ENCODE measurements at regions not wholly inside any gene's neighbourhood (a gene's known extent, or its start where the extent isn't known, plus 50 kb on each side); places are given as distances from the start of the nearest gene placed in this dataset.
"Not testable (repeated sequence)": the region's sequence is repeated elsewhere in the genome, so short reads cannot be mapped to it uniquely, and the experiment has no call there.

DNA sequence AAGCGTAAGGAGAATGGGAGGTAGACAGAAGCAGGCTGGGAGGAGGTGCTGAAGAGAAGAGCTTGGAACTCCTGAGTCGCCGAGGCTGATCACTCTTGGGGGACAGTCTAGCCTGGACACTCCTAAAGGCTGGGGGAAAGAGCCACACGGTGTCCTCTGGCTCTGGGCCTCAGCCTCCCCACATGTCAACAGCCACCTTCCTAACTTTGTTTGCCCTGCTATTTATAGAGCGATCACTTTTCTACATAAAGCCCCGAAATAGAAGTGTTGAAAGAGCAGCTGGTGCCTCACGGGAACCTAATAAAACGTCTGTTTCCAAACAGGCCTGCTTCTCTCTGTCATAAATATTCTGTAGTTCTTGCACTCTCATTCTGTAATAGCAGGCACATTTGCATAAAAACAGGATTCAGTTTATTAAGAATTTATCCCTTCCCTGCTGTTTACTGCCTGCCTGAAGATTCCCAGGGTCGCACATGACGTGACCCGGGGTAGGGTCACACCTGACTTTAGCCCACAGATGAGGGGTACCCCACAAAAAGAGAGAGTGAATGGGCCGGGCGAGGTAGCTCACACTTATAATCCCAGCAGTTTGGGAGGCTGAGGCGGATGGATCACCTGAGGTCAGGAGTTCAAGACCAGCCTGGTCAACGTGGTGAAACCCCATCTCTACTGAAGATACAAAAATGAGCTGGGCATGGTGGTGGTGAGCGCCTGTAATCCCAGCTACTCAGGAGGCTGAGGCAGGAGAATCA lies 212.5 kb downstream of the TOMM20 start:
- TF ChIP-seq, protein P1, sequence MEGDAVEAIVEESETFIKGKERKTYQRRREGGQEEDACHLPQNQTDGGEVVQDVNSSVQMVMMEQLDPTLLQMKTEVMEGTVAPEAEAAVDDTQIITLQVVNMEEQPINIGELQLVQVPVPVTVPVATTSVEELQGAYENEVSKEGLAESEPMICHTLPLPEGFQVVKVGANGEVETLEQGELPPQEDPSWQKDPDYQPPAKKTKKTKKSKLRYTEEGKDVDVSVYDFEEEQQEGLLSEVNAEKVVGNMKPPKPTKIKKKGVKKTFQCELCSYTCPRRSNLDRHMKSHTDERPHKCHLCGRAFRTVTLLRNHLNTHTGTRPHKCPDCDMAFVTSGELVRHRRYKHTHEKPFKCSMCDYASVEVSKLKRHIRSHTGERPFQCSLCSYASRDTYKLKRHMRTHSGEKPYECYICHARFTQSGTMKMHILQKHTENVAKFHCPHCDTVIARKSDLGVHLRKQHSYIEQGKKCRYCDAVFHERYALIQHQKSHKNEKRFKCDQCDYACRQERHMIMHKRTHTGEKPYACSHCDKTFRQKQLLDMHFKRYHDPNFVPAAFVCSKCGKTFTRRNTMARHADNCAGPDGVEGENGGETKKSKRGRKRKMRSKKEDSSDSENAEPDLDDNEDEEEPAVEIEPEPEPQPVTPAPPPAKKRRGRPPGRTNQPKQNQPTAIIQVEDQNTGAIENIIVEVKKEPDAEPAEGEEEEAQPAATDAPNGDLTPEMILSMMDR (conservative IDR thresholded peaks at IDR 0.05; ENCODE audit: control insufficient read depth, insufficient read depth, low read depth, low read length), result no peak
- peak; percentile 24 for DNase-seq (ENCODE audit: low read depth)
- no peak overlapping the region for H3K4me3 ChIP-seq (ENCODE audit: control insufficient read depth, low read depth, low read length)

DNA sequence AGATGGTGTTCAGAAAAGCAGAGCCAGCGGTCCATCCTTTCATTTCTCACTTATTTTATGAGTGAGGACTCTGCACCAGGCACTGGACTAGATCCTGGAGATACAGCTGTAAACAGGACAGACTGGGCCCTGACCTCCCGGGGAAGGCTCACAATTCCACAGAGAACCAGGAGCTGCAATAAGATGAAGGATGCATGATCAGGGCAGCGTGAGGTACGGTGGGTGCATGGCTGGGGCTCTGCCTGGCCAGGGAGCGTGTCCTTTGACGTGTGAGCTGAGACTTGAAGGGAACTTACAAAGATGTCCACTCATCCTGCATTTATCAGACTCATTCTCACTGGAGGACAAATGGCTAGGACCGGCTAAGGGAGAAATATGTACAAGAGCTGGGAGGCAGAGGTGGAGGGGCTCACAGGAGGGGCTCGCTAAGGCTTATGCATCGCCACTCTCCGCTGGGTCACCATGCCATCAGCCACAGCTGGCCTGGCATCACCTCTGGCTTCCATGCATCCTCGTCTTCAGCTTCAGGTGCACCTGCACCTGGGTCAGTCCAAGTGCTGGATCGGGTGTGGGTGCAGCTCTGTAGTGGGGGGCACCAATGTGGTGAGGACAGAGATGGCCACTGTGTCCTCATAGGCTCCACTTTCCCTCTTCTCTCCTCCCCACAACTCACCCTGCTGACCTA lies 213.9 kb downstream of the TOMM20 start:
- no peak overlapping the region for H3K4me3 ChIP-seq (ENCODE audit: control insufficient read depth, low read depth, low read length)
- no peak for DNase-seq (ENCODE audit: low read depth)
- TF ChIP-seq, protein P1 (conservative IDR thresholded peaks at IDR 0.05; ENCODE audit: control insufficient read depth, insufficient read depth, low read depth, low read length), result no peak

DNA sequence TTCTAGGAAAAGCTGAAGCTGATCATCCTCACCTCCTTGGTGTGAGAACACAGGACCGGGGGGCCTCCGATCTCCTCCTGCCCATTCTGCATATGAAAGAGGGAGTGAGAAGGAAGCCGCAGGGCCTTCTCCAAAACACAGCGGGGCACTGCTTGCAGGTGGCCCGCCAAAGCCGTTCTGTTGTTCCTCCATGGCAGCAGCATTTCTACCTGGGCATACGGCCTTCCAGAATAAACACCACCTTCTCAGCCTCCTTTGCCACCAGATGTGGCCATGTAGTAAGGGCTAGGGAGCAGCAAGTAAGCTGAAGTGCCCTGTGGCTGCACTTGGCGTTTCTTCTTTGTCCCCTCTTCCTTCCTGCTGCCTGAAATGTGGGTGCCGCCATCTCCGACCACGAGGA lies 214.9 kb downstream of the TOMM20 start:
- TF ChIP-seq, protein P1 (conservative IDR thresholded peaks at IDR 0.05; ENCODE audit: control insufficient read depth, insufficient read depth, low read depth, low read length), result no peak
- DNase-seq (ENCODE audit: low read depth), result no peak
- H3K4me3 ChIP-seq (ENCODE audit: control insufficient read depth, low read depth, low read length), result no peak overlapping the region

DNA sequence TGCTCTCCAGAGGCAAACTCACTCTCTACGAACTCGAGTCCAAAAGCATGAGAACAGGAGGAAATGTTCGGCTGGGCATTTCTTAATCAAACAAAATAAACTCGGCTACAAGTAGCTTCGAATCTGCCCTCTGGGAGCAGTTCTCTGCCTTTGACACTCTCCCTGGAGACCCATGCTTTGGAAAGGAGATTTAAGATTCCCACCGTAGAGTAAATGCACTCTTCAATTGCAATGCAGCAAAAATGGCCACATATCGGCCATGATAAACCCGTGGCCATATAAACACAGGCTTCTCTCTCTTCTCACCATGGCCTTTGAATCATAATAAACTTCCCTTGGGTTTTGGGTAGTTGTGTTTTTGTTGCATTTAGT lies 215.4 kb downstream of the TOMM20 start:
- no peak overlapping the region for H3K4me3 ChIP-seq (ENCODE audit: control insufficient read depth, low read depth, low read length)

DNA sequence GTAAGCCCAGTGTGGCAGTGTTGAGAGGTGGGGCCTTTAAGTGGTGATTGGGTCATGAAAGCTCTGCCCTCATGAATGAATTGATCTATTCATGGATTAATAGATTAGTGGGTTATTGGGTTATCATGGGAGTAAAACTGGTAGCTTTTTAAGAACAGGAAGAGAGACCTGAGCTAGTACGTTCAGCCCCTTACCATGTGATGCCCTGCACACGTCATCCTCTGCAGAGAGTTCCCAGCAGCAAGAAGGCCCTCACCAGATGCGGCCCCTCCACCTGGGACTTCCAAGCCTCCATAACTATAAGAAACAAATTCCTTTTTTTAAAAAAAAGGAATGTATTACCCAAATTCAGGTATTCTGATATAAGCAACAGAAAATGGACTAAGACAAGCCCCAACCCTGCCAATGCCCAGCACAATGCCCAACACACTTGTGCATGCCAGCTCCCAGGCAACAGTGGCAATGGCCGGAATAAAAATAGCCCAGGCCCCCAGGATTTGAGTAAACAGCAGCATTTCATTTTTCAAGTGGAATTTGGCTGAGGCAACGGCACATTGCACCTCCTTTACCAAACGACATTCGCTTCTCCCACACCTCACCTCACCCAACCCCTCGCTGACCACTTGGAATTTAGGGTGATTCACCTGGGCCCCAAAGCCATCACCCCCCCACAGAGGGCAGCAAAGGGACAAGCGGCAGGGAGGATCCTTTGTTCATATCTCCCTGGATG lies 215.9 kb downstream of the TOMM20 start:
- no peak overlapping the region for H3K4me3 ChIP-seq (ENCODE audit: control insufficient read depth, low read depth, low read length)
- no peak for DNase-seq (ENCODE audit: low read depth)
- TF ChIP-seq, protein P1 (conservative IDR thresholded peaks at IDR 0.05; ENCODE audit: control insufficient read depth, insufficient read depth, low read depth, low read length), result no peak

More for the DNA sequence above, 215.4 kb downstream of the TOMM20 start:
- DNase-seq (ENCODE audit: low read depth), result no peak
- TF ChIP-seq, protein P1 (conservative IDR thresholded peaks at IDR 0.05; ENCODE audit: control insufficient read depth, insufficient read depth, low read depth, low read length), result no peak

DNA sequence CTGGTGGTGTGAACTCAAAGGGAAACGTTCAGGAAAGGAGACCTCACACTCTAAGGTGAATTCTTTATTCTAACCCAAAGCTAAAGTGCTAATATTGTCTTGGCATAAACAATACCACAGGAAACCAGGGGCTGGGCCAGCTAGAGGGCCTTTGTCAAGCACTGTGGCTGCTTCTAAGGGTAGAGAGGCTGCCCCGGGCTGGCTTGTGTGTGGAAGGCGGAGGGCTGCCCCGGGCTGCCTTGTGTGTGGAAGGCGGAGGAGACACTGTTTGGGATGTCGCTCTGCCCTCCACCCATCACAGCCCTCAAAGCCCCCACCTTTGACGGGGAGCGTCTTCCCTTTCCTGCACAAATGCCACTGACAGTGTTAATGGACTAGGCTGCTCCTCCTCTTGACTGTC lies 216.8 kb downstream of the TOMM20 start:
- H3K4me3 ChIP-seq (ENCODE audit: control insufficient read depth, low read depth, low read length), result no peak overlapping the region
- TF ChIP-seq, protein P1 (conservative IDR thresholded peaks at IDR 0.05; ENCODE audit: control insufficient read depth, insufficient read depth, low read depth, low read length), result no peak
- DNase-seq (ENCODE audit: low read depth), result no peak

DNA sequence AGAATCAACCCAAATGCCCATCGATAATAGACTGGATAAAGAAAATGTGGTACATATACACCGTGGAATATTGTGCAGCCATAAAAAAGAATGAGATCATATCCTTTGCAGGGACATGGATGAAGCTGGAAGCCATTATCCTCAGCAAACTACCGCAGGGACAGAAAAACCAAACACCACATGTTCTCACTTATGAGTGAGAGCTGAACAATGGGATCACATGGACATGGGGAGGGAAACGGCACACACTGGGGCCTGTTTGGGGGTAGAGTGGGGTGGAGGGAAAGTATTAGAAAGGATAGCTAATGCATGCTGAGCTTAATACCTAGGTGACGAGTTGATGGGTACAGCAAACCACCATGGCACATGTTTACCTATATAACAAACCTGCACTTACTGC lies 217.5 kb downstream of the TOMM20 start:
- not testable (repeated sequence) for DNase-seq (ENCODE audit: low read depth); H3K4me3 ChIP-seq (ENCODE audit: control insufficient read depth, low read depth, low read length)

All from fibroblast of mammary gland (primary cell).